ENCODE measurements at regions not wholly inside any gene's neighbourhood (a gene's known extent, or its start where the extent isn't known, plus 50 kb on each side); places are given as distances from the start of the nearest gene placed in this dataset.

- DNase-seq (ENCODE audit: low read depth) = no peak
- TF ChIP-seq MYC (IDR thresholded peaks at IDR 0.05; ENCODE audit: low read depth, low read length) (no peak), CTCF (IDR thresholded peaks at IDR 0.05; ENCODE audit: low read depth, low read length) (no peak), POLR2A (IDR thresholded peaks at IDR 0.05; ENCODE audit: extremely low read depth, insufficient read length) (no peak), MAX (IDR thresholded peaks at IDR 0.05; ENCODE audit: low read depth, low read length) (no peak)
- H3K4me3 ChIP-seq (ENCODE audit: low read depth, low read length) = no peak overlapping the region
These were observed 77.2 kb upstream of the DHRSX start for GRCh38 chrX:2577844-2578466.

- DNase-seq (ENCODE audit: low read depth) = no peak
- no peak for TF ChIP-seq MAX (IDR thresholded peaks at IDR 0.05; ENCODE audit: low read depth, low read length)
- TF ChIP-seq POLR2A (IDR thresholded peaks at IDR 0.05; ENCODE audit: extremely low read depth, insufficient read length) = no peak
- TF ChIP-seq CTCF (IDR thresholded peaks at IDR 0.05; ENCODE audit: low read depth, low read length) = no peak
- TF ChIP-seq MYC (IDR thresholded peaks at IDR 0.05; ENCODE audit: low read depth, low read length) = no peak
- no peak overlapping the region for H3K4me3 ChIP-seq (ENCODE audit: low read depth, low read length)
These were observed 76.0 kb upstream of the DHRSX start for GRCh38 chrX:2576793-2577192.

GRCh38 chrX:2574271-2574670, 73.5 kb upstream of the DHRSX start:
- DNase-seq (ENCODE audit: low read depth) = no peak
- TF ChIP-seq POLR2A (IDR thresholded peaks at IDR 0.05; ENCODE audit: extremely low read depth, insufficient read length) (no peak), MYC (IDR thresholded peaks at IDR 0.05; ENCODE audit: low read depth, low read length) (no peak), CTCF (IDR thresholded peaks at IDR 0.05; ENCODE audit: low read depth, low read length) (no peak), MAX (IDR thresholded peaks at IDR 0.05; ENCODE audit: low read depth, low read length) (no peak)
- H3K4me3 ChIP-seq (ENCODE audit: low read depth, low read length) = no peak overlapping the region

GRCh38 chrX:2572740-2573139, 72.0 kb upstream of the DHRSX start:
- TF ChIP-seq POLR2A (IDR thresholded peaks at IDR 0.05; ENCODE audit: extremely low read depth, insufficient read length) = no peak
- no peak for TF ChIP-seq CTCF (IDR thresholded peaks at IDR 0.05; ENCODE audit: low read depth, low read length)
- no peak for TF ChIP-seq MYC (IDR thresholded peaks at IDR 0.05; ENCODE audit: low read depth, low read length)
- TF ChIP-seq MAX (IDR thresholded peaks at IDR 0.05; ENCODE audit: low read depth, low read length) = no peak
- DNase-seq (ENCODE audit: low read depth) = no peak
- no peak overlapping the region for H3K4me3 ChIP-seq (ENCODE audit: low read depth, low read length)

- no peak for TF ChIP-seq MYC (IDR thresholded peaks at IDR 0.05; ENCODE audit: low read depth, low read length)
- TF ChIP-seq MAX (IDR thresholded peaks at IDR 0.05; ENCODE audit: low read depth, low read length) = no peak
- TF ChIP-seq CTCF (IDR thresholded peaks at IDR 0.05; ENCODE audit: low read depth, low read length) = no peak
- TF ChIP-seq POLR2A (IDR thresholded peaks at IDR 0.05; ENCODE audit: extremely low read depth, insufficient read length) = no peak
- no peak overlapping the region for H3K4me3 ChIP-seq (ENCODE audit: low read depth, low read length)
- no peak for DNase-seq (ENCODE audit: low read depth)
These were observed 67.3 kb upstream of the DHRSX start for GRCh38 chrX:2568125-2568524.
